HCT116 (cell line): ENCODE measurements at regions not wholly inside any gene's neighbourhood (a gene's known extent, or its start where the extent isn't known, plus 50 kb on each side); places are given as distances from the start of the nearest gene placed in this dataset.

Source experiments
- ATAC-seq: fragments of 200-7000 bp; cut with Tn5 transposase; 2 replicates; pipeline ENCODE4 v1.9.1; 2020; ENCODE audit warnings: mild to moderate bottlenecking, moderate library complexity
- BruUV-seq: library from RNA; stranded (reverse); fragments of 400-500 nt; replicated peaks from 2 replicates; lab custom pipeline; 2021; lab: Mats Ljungman, UMichigan
- CTCF ChIA-PET: fragments of 300-600 bp; sonication (Branson Sonifier 250); formaldehyde crosslinking; loops from one replicate; lab custom pipeline; 2021; ENCODE audit warnings: antibody characterized with exemption; lab: Charles Lee
- POLR2A ChIA-PET: fragments of 300-600, 350-600 bp; sonication (Branson Sonifier 250); formaldehyde crosslinking; loops from one replicate; lab custom pipeline; 2021; ENCODE audit warnings: antibody characterized with exemption; lab: Charles Lee
- RAD21 ChIA-PET, 2 experiments: fragments of 300-600 bp; sonication (Branson Sonifier 250); formaldehyde crosslinking; loops; one replicate each; lab custom pipeline; 2023; ENCODE audit warnings: low total read pairs in 2 of 2; ENCODE audit not compliant: uncharacterized antibody in 2 of 2, unreplicated experiment in 2 of 2, low non-redundant PET in 1 of 2; lab: Charles Lee
- DNase-seq: peaks from one replicate; pipeline ENCODE4 v3.0.0-alpha.2; 2010; ENCODE audit warnings: low read depth, low spot score
- H2AFZ ChIP-seq: fragments of 200-600 bp; shearing (Covaris generic), sonication (generic); 2 replicates; pipeline ENCODE4 v1.6.1; 2017; ENCODE audit warnings: low read depth, mixed run types, mixed read lengths, antibody characterized with exemption, low read length; ENCODE audit not compliant: poor library complexity, severe bottlenecking
- H3K27ac ChIP-seq: 2 replicates; pipeline ENCODE4 v1.5.1; 2012; ENCODE audit warnings: low read depth, low read length
- H3K27me3 ChIP-seq: fragments of 200-600 bp; sonication (generic); 2 replicates; pipeline ENCODE4 v1.6.1; 2016; ENCODE audit warnings: mixed run types, low read length, mixed read lengths; ENCODE audit not compliant: insufficient read depth
- H3K36me3 ChIP-seq, 2 experiments: fragments of 200-500 bp in 1 of 2; fragments of 200-600 bp in 1 of 2; sonication (Bioruptor generic) in 1 of 2; sonication (generic) in 1 of 2; 2 replicates each; pipeline versions ENCODE4 v1.5.1 to v1.6.1; 2014 to 2016; ENCODE audit warnings: low read length in 2 of 2, inconsistent platforms in 1 of 2, mixed read lengths in 1 of 2, mixed run types in 1 of 2; ENCODE audit not compliant: insufficient read depth in 2 of 2, control insufficient read depth in 1 of 2
- H3K4me1 ChIP-seq, 2 experiments: fragments of 200-600 bp in 1 of 2; sonication (generic) in 1 of 2; 2 replicates each; pipeline versions ENCODE4 v1.5.1 to v1.6.1; 2012 to 2017; ENCODE audit warnings: low read length in 2 of 2, inconsistent platforms in 1 of 2, mild to moderate bottlenecking in 1 of 2, mixed read lengths in 1 of 2, mixed run types in 1 of 2, moderate library complexity in 1 of 2; ENCODE audit not compliant: insufficient read depth in 2 of 2, control insufficient read depth in 1 of 2
- H3K4me2 ChIP-seq: fragments of 200-600 bp; sonication (generic); 2 replicates; pipeline ENCODE4 v1.6.1; 2017; ENCODE audit warnings: mixed run types, low read length, mixed read lengths
- H3K4me3 ChIP-seq, 2 experiments: fragments of 200-600 bp in 1 of 2; sonication (generic) in 1 of 2; replicated peaks in 1 of 2; 2 replicates each; pipeline ENCODE4 v1.5.1; 2011 to 2016; ENCODE audit warnings: low read length in 2 of 2, control low read depth in 1 of 2, low read depth in 1 of 2, mild to moderate bottlenecking in 1 of 2, mixed read lengths in 1 of 2, mixed run types in 1 of 2
- H3K79me2 ChIP-seq: fragments of 200-600 bp; sonication (generic); 2 replicates; pipeline ENCODE4 v1.6.1; 2017; ENCODE audit warnings: mild to moderate bottlenecking, mixed run types, low read length, moderate library complexity, mixed read lengths; ENCODE audit not compliant: insufficient read depth
- H3K9ac ChIP-seq: fragments of 200-600 bp; sonication (generic); 2 replicates; pipeline ENCODE4 v1.6.1; 2016; ENCODE audit warnings: low read length, mixed read lengths
- H3K9me2 ChIP-seq: fragments of 200-600 bp; sonication (generic), shearing (Covaris generic); 2 replicates; pipeline ENCODE4 v1.6.1; 2017; ENCODE audit warnings: mixed run types, mild to moderate bottlenecking, moderate library complexity; ENCODE audit not compliant: insufficient read depth
- H3K9me3 ChIP-seq, 2 experiments: fragments of 200-500 bp in 1 of 2; fragments of 200-600 bp in 1 of 2; sonication (Bioruptor generic) in 1 of 2; sonication (generic) in 1 of 2; 2 replicates each; pipeline ENCODE4 v1.6.1; 2014 to 2017; ENCODE audit warnings: low read length in 2 of 2, mixed read lengths in 2 of 2, inconsistent platforms in 1 of 2, low read depth in 1 of 2, mild to moderate bottlenecking in 1 of 2, mixed run types in 1 of 2, moderate library complexity in 1 of 2; ENCODE audit not compliant: control insufficient read depth in 1 of 2, insufficient read depth in 1 of 2
- H4K20me1 ChIP-seq: fragments of 200-600 bp; sonication (generic), shearing (Covaris generic); 2 replicates; pipeline ENCODE4 v1.6.1; 2017; ENCODE audit warnings: mixed run types, mild to moderate bottlenecking, moderate library complexity; ENCODE audit not compliant: insufficient read depth
- CEBPB ChIP-seq: IDR thresholded peaks from 2 replicates; pipeline ENCODE4 v1.6.1; 2012; ENCODE audit warnings: low read depth
- EGR1 ChIP-seq: IDR thresholded peaks from 2 replicates; pipeline ENCODE4 v1.6.1; 2012; ENCODE audit warnings: low read depth
- ELF1 ChIP-seq: IDR thresholded peaks from 2 replicates; pipeline ENCODE4 v1.6.1; 2012; ENCODE audit warnings: low read depth, borderline replicate concordance
- EZH2phosphoT487 ChIP-seq: fragments of 200-600 bp; IDR thresholded peaks from 2 replicates; pipeline ENCODE4 v1.6.1; 2018; ENCODE audit warnings: antibody characterized with exemption, borderline replicate concordance
- REST ChIP-seq: IDR thresholded peaks from 2 replicates; pipeline ENCODE4 v1.6.1; 2012; ENCODE audit warnings: low read depth
- YY1 ChIP-seq: IDR thresholded peaks from 2 replicates; pipeline ENCODE4 v1.6.1; 2011; ENCODE audit warnings: low read length, low read depth, moderate library complexity, mild to moderate bottlenecking; ENCODE audit not compliant: insufficient replicate concordance; ENCODE audit errors: extremely low read depth
- ZBTB33 ChIP-seq: IDR thresholded peaks from 2 replicates; pipeline ENCODE4 v1.6.1; 2011; ENCODE audit warnings: mild to moderate bottlenecking, low read length, moderate library complexity; ENCODE audit not compliant: insufficient replicate concordance; ENCODE audit errors: extremely low read depth
- ZFX ChIP-seq: fragments of 450-650 bp; IDR thresholded peaks from 2 replicates; pipeline ENCODE4 v1.6.1; 2017
- intact Hi-C: fragments of 100-400 bp; cut with micrococcal nuclease; formaldehyde crosslinking; loops from 2 replicates; pipeline ENCODE4 v1.10.0; 2022

- TF ChIP-seq EZH2phosphoT487 (no peak), REST (no peak), EGR1 (no peak), ZBTB33 (no peak)
- TF ChIP-seq, all 23 proteins: peak for 0
Measured at GRCh38 chr10:69685802-69686585, 55.9 kb downstream of the FAM241B start (continued).

GRCh38 chr10:69686866-69687265 is 56.8 kb downstream of the FAM241B start:
- intact Hi-C loops, result no loop called here
- ChIA-PET POLR2A (no interaction called here), CTCF (no interaction called here), RAD21 (no interaction called here)
- ATAC-seq, result no peak
- H3K4me1 ChIP-seq, result peaks cover 0 to 7% of the 10 kb centered on the region in 2 experiments; a peak in 2 of 4 replicates
- BruUV-seq, result no TSS peak
- DNase-seq, result no peak
- H3K27ac ChIP-seq, result no peak overlapping the region
- no peaks in the 10 kb centered on the region for H3K9me3 ChIP-seq
- no peak overlapping the region for H2AFZ ChIP-seq
- no peak overlapping the region for H3K4me2 ChIP-seq
- H3K27me3 ChIP-seq, result 0 out of 2 replicates have a peak, but pooled peaks cover 3% of the 10 kb centered on the region
- TF ChIP-seq YY1 (no peak), ZBTB33 (no peak), ELF1 (no peak), CEBPB (no peak), ZFX (no peak)
- TF ChIP-seq, all 23 proteins: peak for 0
- Histone ChIP-seq H3K9ac (no peak overlapping the region), H3K36me3 (no peaks in the 10 kb centered on the region), H3K9me2 (no peaks in the 10 kb centered on the region), H3K4me3 (no peak overlapping the region), H4K20me1 (no peaks in the 10 kb centered on the region), H3K79me2 (no peaks in the 10 kb centered on the region)
